HEK293 (cell line): ENCODE measurements at regions not wholly inside any gene's neighbourhood (a gene's known extent, or its start where the extent isn't known, plus 50 kb on each side); places are given as distances from the start of the nearest gene placed in this dataset.

Experiments used
- CTCF ChIA-PET: fragments of 350-600 bp; formaldehyde crosslinking; extraction: SDS; loops from one replicate; lab custom pipeline; 2021; ENCODE audit warnings: antibody characterized with exemption; lab: Yijun Ruan, JAX
- POLR2A ChIA-PET: fragments of 300-600 bp; formaldehyde crosslinking; extraction: SDS; loops from one replicate; lab custom pipeline; 2020; ENCODE audit warnings: antibody characterized with exemption, inconsistent platforms; lab: Yijun Ruan, JAX
- H3K27ac ChIP-seq: fragments of 200-500 bp; sonication (Bioruptor generic); 2 replicates; pipeline ENCODE4 v1.5.1; 2014; ENCODE audit warnings: low read depth, low read length, control low read depth, inconsistent platforms; ENCODE audit errors: extremely low read depth
- H3K36me3 ChIP-seq, 2 experiments: fragments of 200-500 bp in 1 of 2; sonication (Bioruptor generic) in 1 of 2; 1 replicate in 1 of 2; 2 replicates in 1 of 2; pipeline ENCODE4 v1.5.1; 2014 to 2017; ENCODE audit warnings: inconsistent platforms in 2 of 2, low read length in 2 of 2; ENCODE audit not compliant: control insufficient read depth in 2 of 2, insufficient read depth in 1 of 2
- H3K4me1 ChIP-seq: fragments of 200-500 bp; sonication (Bioruptor generic); 2 replicates; pipeline ENCODE4 v1.5.1; 2014; ENCODE audit warnings: mild to moderate bottlenecking, low read length, inconsistent platforms; ENCODE audit not compliant: control insufficient read depth, insufficient read depth
- H3K4me3 ChIP-seq: 2 replicates; pipeline ENCODE4 v1.5.1; 2011; ENCODE audit warnings: low read depth, mild to moderate bottlenecking, control low read depth, low read length, moderate library complexity
- H3K9me3 ChIP-seq: fragments of 200-500 bp; sonication (Bioruptor generic); 2 replicates; pipeline ENCODE4 v1.5.1; 2014; ENCODE audit warnings: low read depth, low read length, inconsistent platforms; ENCODE audit not compliant: control insufficient read depth, insufficient read depth
- FEZF1 ChIP-seq: fragments of 450-650 bp; formaldehyde crosslinking; IDR thresholded peaks from 2 replicates; pipeline ENCODE4 v1.5.1; 2016; ENCODE audit warnings: missing biosample characterization, missing genetic modification characterization
- HOXC10 ChIP-seq: sonication (generic); formaldehyde crosslinking; IDR thresholded peaks from 2 replicates; pipeline ENCODE4 v1.8.1; 2023; ENCODE audit warnings: mild to moderate bottlenecking, missing genetic modification reagents
- KLF16 ChIP-seq: fragments of 450-650 bp; formaldehyde crosslinking; IDR thresholded peaks from 2 replicates; pipeline ENCODE4 v1.5.1; 2017; ENCODE audit warnings: missing biosample characterization, missing genetic modification characterization
- PRDM4 ChIP-seq: fragments of 450-650 bp; formaldehyde crosslinking; IDR thresholded peaks from 2 replicates; pipeline ENCODE4 v1.5.1; 2017; ENCODE audit warnings: missing biosample characterization, missing genetic modification characterization
- TCF7L2 ChIP-seq: IDR thresholded peaks from 2 replicates; pipeline ENCODE4 v1.6.1; 2011; ENCODE audit warnings: low read depth, mild to moderate bottlenecking, inconsistent platforms, low read length, moderate library complexity, borderline replicate concordance
- YY1 ChIP-seq: fragments of 450-650 bp; formaldehyde crosslinking; IDR thresholded peaks from 2 replicates; pipeline ENCODE4 v1.5.1; 2018; ENCODE audit warnings: missing biosample characterization, missing genetic modification characterization
- ZBTB17 ChIP-seq: fragments of 450-650 bp; formaldehyde crosslinking; IDR thresholded peaks from 2 replicates; pipeline ENCODE4 v1.5.1; 2016; ENCODE audit warnings: missing biosample characterization, missing genetic modification characterization
- ZBTB44 ChIP-seq: fragments of 450-650 bp; IDR thresholded peaks from 2 replicates; pipeline ENCODE4 v1.5.1; 2018; ENCODE audit warnings: missing biosample characterization, mild to moderate bottlenecking, missing genetic modification characterization
- ZNF121 ChIP-seq: fragments of 450-650 bp; formaldehyde crosslinking; IDR thresholded peaks from 2 replicates; pipeline ENCODE4 v1.5.1; 2016; ENCODE audit warnings: missing biosample characterization, missing genetic modification characterization
- ZNF132 ChIP-seq: fragments of 450-650 bp; formaldehyde crosslinking; IDR thresholded peaks from 2 replicates; pipeline ENCODE4 v1.5.1; 2017; ENCODE audit warnings: missing biosample characterization, missing genetic modification characterization, borderline replicate concordance
- ZNF2 ChIP-seq: fragments of 450-650 bp; formaldehyde crosslinking; IDR thresholded peaks from 2 replicates; pipeline ENCODE4 v1.5.1; 2016; ENCODE audit warnings: missing biosample characterization, missing genetic modification characterization
- ZNF223 ChIP-seq: fragments of 450-650 bp; formaldehyde crosslinking; IDR thresholded peaks from 2 replicates; pipeline ENCODE4 v1.5.1; 2016; ENCODE audit warnings: missing biosample characterization, missing genetic modification characterization
- ZNF354C ChIP-seq: fragments of 450-650 bp; formaldehyde crosslinking; IDR thresholded peaks from 2 replicates; pipeline ENCODE4 v1.5.1; 2016; ENCODE audit warnings: missing biosample characterization, missing genetic modification characterization, low read depth, borderline replicate concordance
- ZNF433 ChIP-seq: fragments of 450-650 bp; formaldehyde crosslinking; IDR thresholded peaks from 2 replicates; pipeline ENCODE4 v1.5.1; 2016; ENCODE audit warnings: missing biosample characterization, missing genetic modification characterization, low read depth
- ZNF548 ChIP-seq: fragments of 450-650 bp; formaldehyde crosslinking; IDR thresholded peaks from 2 replicates; pipeline ENCODE4 v1.5.1; 2016; ENCODE audit warnings: missing biosample characterization, missing genetic modification characterization
- ZNF555 ChIP-seq: fragments of 450-650 bp; formaldehyde crosslinking; conservative IDR thresholded peaks from 2 replicates; pipeline ENCODE4 v1.5.1; 2017; ENCODE audit warnings: missing biosample characterization, mild to moderate bottlenecking, missing genetic modification characterization, inconsistent platforms
- ZNF596 ChIP-seq: fragments of 450-650 bp; IDR thresholded peaks from 2 replicates; pipeline ENCODE4 v1.5.0; 2018; ENCODE audit warnings: missing biosample characterization, mild to moderate bottlenecking, missing genetic modification characterization, moderate library complexity
- ZNF600 ChIP-seq: fragments of 450-650 bp; formaldehyde crosslinking; IDR thresholded peaks from 2 replicates; pipeline ENCODE4 v1.5.1; 2016; ENCODE audit warnings: missing biosample characterization, missing genetic modification characterization
- ZNF654 ChIP-seq: fragments of 450-650 bp; formaldehyde crosslinking; IDR thresholded peaks from 2 replicates; pipeline ENCODE4 v1.5.1; 2016; ENCODE audit warnings: low read depth, missing biosample characterization, missing genetic modification characterization
- ZNF768 ChIP-seq: fragments of 450-650 bp; formaldehyde crosslinking; IDR thresholded peaks from 2 replicates; pipeline ENCODE4 v1.5.1; 2018; ENCODE audit warnings: missing biosample characterization, mild to moderate bottlenecking, missing genetic modification characterization
- ZNF830 ChIP-seq: fragments of 450-650 bp; IDR thresholded peaks from 2 replicates; pipeline ENCODE4 v1.5.0; 2018; ENCODE audit warnings: missing biosample characterization, missing genetic modification characterization, low read depth, mild to moderate bottlenecking, moderate library complexity
- ZSCAN16 ChIP-seq: fragments of 450-650 bp; formaldehyde crosslinking; IDR thresholded peaks from 2 replicates; pipeline ENCODE4 v1.5.1; 2016; ENCODE audit warnings: missing biosample characterization, missing genetic modification characterization

GRCh38 chr6:8543714-8544113 is 108.4 kb upstream of the SLC35B3 start:
- CTCF ChIA-PET: interaction anchor here (0.6 kb wide), 2 partner anchors 54 to 1117 kb away, joined by 3 read pairs; no protein-coding TSS in a partner anchor
- POLR2A ChIA-PET: no interaction called here
- no peaks in the 10 kb centered on the region for H3K36me3 ChIP-seq
- TF ChIP-seq ZNF600 (tag by site-specific recombination) (no peak), HOXC10 (no peak), ZNF354C (no peak), ZNF132 (tag by site-specific recombination) (no peak), ZNF555 (tag by site-specific recombination) (no peak), ZNF223 (tag by site-specific recombination) (no peak)
- H3K27ac ChIP-seq: no peak overlapping the region
- H3K9me3 ChIP-seq: no peaks in the 10 kb centered on the region
- no peaks in the 10 kb centered on the region for H3K4me1 ChIP-seq
- no peak overlapping the region for H3K4me3 ChIP-seq

DNA sequence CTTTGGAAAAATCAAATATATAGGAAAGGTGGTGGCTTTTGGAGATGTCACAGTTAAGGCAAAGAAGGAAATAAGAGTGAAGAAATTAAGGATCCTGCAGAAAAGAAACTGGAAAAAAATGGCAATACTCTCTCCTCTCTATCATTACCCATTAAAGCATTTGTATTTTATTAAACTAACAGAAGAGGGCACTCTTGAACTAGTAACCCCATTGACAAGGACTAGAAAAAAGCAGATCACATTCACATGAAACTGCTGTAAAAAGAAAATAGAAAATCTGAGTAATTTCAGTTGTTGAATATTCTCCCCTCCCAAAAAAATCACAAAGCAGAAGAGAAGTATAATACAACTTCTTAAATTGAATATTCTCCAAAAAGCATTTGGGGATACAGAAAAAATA is 104.1 kb upstream of the SLC35B3 start:
- no peaks in the 10 kb centered on the region for H3K36me3 ChIP-seq

GRCh38 chr6:8536122-8536521 is 100.8 kb upstream of the SLC35B3 start:
- CTCF ChIA-PET: interaction anchor here (1.1 kb wide), 1 partner anchor 1893 kb away, joined by 3 read pairs; no protein-coding TSS in a partner anchor
- Histone ChIP-seq H3K27ac (no peak overlapping the region), H3K9me3 (no peaks in the 10 kb centered on the region), H3K36me3 (no peaks in the 10 kb centered on the region), H3K4me1 (no peaks in the 10 kb centered on the region), H3K4me3 (no peak overlapping the region)
- TF ChIP-seq ZNF433 (tag by site-specific recombination) (no peak), FEZF1 (no peak), ZBTB44 (no peak), ZNF596 (no peak), KLF16 (no peak), ZSCAN16 (no peak), ZNF768 (tag by site-specific recombination) (no peak)
- POLR2A ChIA-PET: no interaction called here

More for the DNA sequence above, 104.1 kb upstream of the SLC35B3 start:
- Histone ChIP-seq H3K4me1 (no peaks in the 10 kb centered on the region), H3K9me3 (no peaks in the 10 kb centered on the region), H3K27ac (no peak overlapping the region), H3K4me3 (no peak overlapping the region)
- CTCF ChIA-PET: interaction anchor here (0.6 to 2.1 kb wide), 7 partner anchors 10 to 443 kb away, joined by 3 to 10 read pairs (median 3); no protein-coding TSS in a partner anchor
- POLR2A ChIA-PET: no interaction called here
- TF ChIP-seq ZNF654 (tag by site-specific recombination) (peak; percentile 64), PRDM4 (no peak)

DNA sequence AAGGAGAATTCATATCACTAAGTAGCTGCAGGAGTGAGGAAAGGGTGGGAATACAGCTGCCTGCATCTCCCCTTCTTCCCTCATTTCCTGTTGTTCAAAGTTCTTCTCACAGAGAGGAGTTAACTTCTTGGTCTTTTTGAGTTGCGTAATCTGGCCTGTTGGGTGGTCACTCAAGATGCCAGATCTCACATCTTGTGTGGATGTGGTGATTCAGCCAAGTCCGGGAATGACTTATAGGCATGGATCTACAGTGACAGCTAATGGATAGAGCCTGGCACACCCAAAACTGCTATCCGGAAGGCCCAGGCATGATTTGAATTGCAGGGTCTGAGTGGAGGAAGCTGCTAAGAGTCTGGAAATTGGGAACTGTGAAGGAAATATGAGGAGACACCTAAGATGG is 100.2 kb upstream of the SLC35B3 start:
- Histone ChIP-seq H3K4me3 (no peak overlapping the region), H3K9me3 (no peaks in the 10 kb centered on the region), H3K27ac (no peak overlapping the region), H3K4me1 (no peaks in the 10 kb centered on the region), H3K36me3 (no peaks in the 10 kb centered on the region)
- CTCF ChIA-PET: interaction anchor here (1.1 kb wide), 1 partner anchor 1894 kb away, joined by 3 read pairs; no protein-coding TSS in a partner anchor
- POLR2A ChIA-PET: no interaction called here
- TF ChIP-seq KLF16 (no peak), TCF7L2 (no peak), ZNF830 (no peak), ZNF596 (no peak), ZNF548 (tag by site-specific recombination) (no peak), ZNF132 (tag by site-specific recombination) (no peak), ZBTB17 (tag by site-specific recombination) (no peak), YY1 (no peak), ZNF121 (no peak), ZNF2 (no peak)
